ENCODE measurements at regions not wholly inside any gene's neighbourhood (a gene's known extent, or its start where the extent isn't known, plus 50 kb on each side); places are given as distances from the start of the nearest gene placed in this dataset.

DNA sequence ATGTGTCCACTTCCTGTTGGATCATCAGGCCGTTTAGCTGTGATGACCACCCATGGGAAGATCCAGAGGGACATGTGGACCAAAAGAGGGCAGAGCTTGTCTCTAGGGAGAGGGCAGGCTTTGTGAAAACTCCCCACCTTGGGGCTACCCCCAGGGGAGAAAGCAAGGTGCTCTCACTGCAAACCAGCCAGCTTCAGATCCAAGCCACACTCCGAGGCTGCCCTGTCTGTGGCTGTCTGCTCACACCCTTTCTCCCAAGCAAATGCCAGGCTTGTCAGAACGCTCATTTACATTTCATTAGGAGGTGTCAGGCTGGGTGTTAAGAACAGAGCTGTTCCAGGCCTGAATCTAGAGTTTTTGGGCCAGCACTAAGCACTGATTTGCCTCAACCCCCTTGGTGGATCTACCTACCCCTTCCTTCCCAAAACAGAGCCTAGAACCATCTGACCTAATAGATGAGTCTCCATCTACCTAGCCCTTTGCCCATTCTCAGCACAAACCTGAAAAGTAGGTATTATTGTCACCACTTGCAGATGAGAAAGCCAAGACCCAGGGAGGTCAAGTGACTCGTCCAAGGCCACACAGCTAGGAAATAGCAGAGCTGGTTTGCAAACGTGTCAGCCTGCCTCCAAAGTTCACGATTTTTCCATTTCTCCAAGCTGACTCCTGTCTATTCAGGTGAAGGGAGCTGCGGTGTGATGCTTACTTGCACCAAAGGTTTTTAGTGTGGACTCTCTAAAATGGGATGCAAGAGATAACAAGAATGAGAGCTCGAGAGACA lies 130.9 kb downstream of the EMX2 start:
- no peak for DNase-seq

DNA sequence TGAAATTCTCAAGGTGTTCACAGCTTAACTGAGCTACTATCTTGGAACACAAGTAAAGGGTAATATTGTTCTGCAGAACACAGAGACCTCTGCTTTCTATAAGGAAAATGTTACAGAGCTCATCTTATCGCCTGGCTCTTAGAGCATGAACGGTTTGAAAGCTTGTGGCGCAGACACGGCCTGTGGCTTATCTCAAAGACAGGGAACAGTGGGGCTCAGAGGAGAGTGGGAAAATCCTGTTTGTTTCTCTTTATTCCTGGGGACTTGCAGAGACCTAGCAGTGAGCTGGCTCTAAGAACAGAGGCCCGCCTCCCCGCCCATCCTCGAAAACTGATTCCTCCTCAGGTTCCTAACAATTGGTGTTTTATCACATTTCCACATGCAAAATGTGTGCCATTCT lies 131.7 kb downstream of the EMX2 start:
- no peak for DNase-seq

DNA sequence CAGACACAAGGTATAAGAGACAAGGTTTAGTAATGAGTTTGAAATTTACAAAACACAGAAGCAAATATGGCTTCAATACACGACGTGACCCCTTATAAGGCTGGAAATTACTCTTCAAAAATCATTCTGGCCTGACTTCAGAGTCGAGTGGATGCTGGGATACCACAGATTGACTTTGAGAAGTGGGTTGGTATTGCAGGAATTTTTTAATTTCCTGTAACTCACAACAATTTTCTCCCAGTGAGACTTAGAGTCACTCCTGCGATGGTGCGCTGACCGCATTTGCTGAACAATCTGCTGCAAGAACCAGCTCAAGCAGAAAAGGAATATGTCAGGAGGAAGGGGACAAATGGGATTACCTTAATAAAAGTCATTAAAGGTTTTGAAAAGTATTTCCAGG lies 132.1 kb downstream of the EMX2 start:
- DNase-seq: no peak

DNA sequence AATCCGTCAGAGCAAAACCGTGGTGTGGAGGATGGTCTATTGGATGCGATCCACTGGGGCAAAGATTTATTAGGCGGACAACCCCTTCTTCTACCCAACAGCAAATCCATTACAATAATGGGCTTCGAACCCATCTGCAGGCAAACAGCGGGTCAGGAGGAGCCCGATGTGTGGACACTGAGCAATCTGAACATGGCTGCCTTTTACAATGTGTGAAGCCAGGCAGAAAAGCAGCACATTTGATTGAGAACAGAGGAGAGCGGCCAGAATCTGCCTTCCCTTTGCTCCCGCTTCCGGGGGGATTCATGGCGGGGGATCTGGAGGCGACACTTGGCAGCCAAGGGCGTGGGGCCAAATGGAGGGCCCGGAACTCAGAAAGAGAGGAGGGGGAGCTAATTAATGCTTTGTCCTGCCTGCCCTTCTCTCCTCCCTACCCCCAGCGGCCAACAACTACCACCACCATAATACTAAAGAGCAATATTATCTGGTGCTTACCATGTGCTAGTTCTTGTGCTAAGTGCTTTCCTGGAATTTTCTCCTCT lies 133.0 kb downstream of the EMX2 start:
- no peak for DNase-seq

DNA sequence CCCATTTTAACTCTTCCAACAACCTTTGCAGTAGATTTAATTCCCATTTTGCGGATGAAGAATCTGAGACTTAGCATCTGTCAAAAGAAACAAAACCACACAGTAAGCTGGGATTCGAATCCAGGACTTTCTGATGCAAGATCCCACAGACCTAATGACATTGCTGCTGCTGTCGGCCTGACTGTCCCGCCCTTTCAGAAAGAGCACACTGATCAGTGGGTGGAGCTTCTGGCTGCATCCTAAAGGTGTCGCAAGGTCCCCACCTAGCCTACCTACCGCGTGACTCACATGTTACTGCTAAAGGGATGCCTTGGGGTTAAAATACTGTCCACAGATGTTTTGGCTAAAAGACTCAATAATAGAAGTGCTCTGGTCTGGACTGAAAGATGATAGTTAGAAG lies 134.7 kb downstream of the EMX2 start:
- no peak for DNase-seq

DNA sequence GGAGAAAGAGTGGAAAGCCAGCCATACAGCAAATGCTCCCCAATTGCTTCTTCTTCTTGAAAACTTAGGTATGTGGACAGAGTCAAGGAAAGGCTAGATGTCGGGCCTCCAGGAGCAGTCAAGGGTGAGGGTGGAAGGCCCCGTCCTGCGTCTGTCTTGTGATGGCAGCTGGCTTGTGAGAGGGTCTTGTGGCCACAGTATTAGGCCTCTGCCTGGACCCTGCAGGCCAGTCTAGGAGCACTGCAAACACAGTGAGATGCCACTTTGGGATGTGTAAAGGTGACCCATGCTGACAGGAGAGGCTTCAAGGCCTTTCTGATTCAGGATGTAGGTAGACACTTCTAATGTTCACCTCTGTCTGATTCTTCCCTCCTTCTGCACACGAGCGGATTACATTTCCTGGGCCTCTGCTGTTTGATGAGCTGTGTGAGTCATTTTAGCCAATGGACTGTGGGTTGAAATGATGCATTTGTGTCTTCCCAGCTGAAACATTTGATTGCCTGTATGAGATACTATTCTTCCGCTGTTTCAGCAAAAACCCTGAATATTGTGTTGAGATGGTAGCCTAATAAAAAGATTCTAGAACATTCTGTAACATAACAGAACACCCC lies 135.4 kb downstream of the EMX2 start:
- no peak for DNase-seq

DNA sequence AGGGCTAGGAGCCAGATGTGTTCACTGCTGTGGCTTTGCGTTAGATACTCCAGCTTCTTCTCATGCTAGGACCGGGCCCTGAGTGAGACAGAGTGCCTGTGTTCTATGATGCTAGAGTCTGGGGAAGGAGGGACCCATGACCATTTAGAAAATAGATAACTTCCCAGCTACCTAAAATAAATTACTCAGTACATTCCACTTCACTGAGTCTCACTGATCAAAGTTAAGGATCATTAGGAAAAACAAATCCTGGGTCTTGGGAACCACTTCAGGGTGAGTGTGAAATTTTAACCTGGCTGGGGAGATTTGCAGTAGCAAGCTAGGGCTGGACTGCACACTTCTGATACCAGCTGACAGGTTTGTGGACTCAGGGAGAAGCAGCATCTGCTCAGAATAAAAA lies 138.1 kb downstream of the EMX2 start:
- no peak for DNase-seq

DNA sequence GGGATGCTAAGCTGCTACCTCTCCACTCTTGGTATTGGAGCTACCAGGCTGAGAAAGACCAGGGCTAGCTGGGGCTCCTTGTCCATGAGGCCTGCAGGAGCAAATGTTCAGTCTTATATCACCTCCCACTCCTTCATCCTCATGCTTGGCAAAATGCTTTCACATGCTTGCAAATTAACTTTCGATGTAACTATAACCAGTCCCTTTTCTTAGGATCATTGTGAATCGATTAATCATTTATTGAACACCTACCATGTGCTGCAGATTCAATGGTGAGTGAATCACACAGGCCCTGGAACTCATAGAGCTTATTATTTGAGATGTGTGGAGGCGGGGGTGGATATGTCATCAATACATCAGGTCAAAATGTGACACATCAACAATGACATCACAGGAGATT lies 138.6 kb downstream of the EMX2 start:
- DNase-seq: no peak

DNA sequence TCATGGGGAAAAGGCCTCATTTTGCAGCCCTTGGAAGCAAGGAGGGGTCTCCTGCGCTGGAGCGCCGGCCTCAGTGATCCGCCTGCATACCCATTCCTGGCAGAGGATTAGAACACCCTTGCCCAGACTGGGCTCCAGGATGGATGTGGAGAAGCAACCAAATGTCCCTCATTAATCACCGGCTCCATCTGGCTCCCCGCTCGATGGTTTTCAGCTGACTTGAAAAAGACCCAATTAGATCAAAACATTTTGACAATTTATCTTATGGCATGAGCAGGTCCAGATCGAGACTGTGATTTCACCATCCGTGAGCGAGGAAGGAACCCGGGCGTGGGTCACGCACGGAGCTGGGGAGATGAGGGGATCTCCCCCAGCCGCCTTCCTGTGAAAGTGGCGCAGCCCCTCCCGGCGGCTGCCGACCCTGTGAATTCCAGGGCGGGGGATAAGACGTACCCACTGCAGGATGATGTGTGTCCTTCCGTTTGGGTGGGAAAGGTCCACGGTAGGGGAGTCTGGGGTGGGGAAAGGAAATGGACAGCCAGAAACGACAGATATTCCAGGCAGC lies 141.6 kb downstream of the EMX2 start:
- no peak for DNase-seq

DNA sequence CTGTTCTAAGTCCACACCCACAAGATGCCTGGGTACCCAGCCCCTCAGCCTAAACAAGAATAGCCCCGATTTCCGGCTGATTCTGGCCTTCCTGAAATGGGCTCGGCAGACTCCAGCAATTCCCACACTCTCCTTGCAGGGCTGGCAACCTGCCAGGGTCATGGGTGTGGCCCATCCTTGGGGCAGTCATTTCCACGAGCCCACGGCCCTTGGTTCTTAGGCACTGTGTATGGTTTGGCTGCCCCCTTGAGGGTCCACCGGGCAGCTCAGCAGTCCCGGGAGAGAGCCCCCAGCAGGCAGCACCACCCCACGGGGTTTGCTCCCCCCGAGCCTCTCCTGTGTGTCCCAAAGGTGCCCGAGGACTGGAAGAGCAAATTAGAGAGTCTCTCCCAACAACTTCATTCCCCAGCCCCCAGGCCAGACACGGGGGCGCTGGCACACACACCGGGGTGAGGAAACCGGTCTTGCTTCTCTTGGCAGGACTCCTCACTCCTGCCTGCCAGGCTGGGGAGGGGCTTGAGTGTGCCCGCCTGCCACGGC lies 142.2 kb downstream of the EMX2 start:
- peak; percentile 34 to 75 for DNase-seq

DNA sequence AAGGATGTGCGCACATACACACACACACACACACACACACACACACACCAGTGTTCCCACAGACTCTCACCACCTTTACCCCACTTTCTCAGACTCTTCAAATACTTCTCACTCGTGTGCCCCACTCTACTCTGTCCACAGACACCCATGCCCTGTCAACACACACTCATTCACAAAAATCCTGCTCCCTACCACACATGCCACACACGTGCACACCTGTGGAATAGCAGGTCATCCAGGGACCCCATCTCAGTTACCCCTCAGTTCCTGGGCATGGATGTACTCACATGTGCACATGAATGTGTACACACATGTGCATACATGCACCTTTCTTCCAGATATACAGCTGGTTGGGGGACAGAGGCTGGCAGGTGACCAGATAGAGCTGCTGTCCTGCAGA lies 142.9 kb downstream of the EMX2 start:
- no peak for DNase-seq

DNA sequence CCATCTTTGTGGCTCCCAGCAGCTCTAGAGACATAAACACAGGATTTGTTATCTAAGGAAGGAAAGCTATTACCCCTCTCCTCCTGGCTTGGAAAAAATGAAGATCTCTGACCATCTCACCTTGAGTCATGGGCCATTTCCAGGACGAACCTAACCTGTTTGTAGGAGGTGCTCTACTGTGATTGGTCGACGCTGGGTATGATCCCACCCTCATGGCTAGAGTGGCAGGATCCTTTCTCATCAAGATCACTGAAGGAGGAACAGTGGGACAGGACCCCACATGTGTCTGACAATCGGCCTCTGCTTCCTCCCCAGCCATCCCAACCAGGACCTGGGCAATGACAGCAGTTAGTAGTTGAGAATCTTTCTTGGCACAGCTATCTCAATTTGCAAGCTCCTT lies 144.1 kb downstream of the EMX2 start:
- no peak for DNase-seq

DNA sequence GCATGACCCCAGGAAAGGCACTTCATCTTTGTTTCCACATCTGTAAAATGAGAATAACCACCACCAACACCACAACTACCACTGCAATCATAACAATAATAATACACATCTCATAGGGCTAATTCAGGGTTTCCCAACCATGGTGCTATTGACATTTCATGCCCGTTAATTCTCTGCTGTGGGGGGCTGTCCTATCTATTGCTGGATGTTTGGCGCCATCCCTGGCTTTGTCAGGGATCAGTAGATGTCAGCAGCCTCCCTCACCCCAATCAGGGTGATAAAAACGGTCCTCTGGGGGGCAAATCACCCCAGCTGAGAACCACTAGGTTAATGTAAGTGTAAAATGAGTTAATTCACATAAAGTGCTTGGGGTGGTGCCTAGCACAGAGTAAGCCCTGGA lies 145.8 kb downstream of the EMX2 start:
- DNase-seq: no peak

DNA sequence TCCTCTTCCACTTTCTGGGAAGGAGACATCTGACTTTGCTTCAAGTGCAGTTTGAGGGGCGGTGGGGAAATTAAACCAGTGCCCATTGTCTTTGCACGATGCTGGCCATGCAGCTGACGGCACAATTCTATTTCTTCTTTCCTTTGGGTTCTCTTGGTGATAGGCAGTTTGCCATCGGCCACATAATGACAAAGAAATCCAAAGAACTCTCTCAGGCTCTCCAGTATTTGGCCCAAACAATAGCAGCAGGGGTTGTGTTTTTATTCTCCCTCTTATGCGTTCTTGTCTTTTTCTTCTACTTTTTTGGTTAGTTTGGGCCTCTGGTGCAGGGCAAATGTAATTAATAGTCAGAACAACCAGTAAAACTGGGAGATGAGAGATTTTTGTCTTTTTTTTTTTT lies 147.0 kb downstream of the EMX2 start:
- no peak for DNase-seq

DNA sequence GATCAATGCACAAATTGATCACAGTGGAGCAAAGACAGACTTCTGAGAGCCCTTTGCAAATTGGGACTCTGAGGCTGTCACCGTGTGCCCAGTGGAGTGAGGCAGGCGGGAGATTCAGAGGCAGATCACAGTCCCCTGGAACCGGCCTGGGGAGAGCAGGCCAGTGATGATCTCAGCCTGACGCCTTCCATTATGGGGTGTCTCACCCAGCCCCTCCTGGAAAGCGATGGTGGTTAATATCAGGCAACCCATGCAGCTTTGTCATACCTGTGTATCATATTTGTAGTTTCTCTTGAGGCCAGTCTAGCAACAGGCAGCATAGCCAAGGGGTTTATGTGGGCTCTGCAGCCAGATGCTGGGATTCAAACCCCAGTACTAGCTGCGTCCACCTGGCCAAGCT lies 147.8 kb downstream of the EMX2 start:
- DNase-seq: no peak

DNA sequence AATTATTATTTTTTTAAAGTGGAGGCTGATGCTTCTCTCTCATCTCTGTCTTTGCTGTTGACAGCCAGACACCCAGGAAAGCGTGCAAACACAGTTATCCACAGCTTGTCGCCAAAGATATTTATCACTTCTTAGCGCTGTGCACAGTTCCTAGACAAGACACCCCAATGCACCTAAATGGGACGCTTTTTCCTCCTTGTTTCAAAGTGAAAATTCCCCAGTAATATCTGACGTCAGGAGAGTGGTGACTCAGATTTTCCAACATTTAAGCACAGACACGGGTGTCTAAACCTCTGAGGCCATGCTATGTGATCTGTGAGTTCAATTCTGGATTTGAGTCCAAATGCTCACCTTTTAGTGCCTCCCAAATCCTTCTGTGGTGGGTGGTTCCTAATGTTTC lies 151.6 kb downstream of the EMX2 start:
- DNase-seq: no peak

DNA sequence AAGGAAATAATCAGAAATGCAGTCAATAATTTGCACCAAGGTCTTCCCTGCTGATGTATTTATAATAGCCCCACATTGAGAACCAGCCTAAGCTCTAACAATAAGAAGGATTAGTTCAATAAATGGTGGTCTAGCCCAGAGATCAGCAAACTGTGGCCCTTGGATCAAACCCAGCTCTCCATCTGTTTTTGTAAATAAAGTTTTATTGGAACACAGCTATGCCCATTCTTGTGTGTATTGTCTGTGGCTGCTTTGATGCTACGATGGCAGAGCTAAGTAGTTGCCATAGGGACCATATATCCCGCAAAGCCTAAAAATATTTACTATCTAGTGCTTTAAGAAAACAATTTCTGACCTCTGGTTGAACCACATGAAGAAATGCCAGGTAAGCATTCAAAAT lies 154.9 kb downstream of the EMX2 start:
- DNase-seq: no peak

DNA sequence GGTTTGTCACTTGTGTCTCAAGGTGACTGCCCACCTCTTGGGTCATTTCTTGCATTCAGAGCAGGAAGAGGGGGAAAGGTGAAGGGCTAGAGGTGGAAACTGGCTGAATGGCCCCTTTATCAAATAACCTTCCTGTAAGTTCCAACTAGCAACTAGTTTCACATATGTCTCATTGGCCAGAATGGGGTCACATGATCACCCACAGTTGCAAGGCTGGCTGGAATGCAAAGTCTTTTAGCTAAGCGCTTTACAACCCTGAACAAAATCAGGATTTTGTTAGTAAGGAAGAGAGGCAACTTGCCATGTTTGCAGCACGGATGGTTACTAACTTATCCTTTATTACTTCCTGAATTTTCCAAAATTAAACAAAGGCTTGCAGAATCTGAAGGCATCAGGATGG lies 156.3 kb downstream of the EMX2 start:
- no peak for DNase-seq

DNA sequence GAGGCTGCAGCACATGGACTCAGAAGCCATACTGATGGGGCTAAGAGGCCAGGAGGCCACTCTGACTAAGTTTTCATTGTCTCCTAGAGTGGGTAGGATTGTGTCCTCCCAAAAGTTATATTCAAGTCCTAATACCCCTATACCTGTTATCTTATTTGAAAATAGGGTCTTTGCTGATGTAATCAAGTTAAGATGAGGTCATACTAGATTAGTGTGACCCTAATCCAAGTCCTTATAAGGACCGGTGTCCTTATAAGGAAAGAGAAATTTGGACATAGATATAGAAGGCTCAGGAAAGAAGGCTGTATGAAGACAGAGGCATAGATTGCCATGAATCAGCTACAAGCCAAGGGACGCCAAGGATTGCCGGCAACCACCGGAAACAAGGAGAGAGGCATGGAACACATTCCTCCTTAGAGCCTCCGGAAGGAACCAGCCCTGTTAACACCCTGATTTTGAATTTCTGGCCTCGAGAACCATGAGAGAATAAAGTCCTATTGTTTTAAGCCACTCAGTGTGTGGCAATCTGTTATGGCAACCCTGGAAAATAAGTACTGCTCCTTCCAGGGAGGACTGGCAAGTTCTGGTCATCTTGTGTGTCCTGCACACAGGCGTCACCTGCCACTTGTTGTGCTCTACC lies 157.0 kb downstream of the EMX2 start:
- DNase-seq: no peak

DNA sequence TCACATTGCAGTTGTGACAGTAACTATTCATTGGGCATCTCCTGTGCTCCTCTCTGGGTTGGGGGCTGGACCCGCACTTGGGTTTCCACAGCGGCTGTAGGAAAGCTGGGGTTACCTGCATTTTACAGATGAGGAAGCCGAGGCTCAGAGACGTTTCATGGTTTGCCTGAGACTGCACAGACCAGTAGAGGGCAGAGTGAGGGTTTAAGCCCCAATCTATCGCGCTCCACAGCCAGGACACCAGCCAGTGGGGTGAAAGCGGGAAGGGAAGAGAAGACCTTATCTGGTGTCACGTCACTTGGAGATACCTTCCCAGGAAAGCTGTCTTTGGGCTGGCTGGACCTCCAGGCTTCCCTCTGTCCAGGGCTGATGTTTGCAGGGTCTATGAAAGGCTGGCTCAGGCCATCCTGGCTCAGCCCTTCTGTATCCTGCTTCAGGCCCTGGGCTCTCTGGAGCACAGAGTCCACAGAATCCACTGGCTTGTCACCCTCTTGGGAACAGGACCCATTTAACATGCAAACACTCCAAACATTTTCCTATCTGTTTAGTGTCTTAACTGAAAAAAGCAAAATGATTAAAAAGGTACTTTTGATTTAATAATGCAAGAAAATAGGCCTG lies 167.7 kb downstream of the EMX2 start:
- DNase-seq: peak in 1 of 2 experiments; percentile 30

DNA sequence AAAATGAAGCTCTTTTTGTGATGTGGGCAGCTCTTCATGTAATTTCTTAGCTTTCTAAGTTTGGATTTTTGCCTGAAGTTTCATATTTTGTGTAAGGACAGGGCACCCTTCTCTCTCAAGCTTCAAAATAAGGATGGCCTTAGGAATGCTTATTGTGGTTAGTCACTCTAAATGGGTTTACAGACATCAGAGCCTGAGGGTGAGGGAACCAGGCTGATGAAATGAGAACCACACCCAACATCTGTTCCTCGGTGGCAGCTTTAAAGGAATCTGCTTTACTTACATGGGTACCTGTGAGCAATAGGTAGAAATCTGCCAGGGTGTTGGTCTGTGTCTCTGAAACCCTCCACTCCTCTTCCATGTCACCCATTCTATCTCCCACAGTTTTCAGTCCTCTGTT lies 174.3 kb downstream of the EMX2 start:
- no peak for DNase-seq

DNA sequence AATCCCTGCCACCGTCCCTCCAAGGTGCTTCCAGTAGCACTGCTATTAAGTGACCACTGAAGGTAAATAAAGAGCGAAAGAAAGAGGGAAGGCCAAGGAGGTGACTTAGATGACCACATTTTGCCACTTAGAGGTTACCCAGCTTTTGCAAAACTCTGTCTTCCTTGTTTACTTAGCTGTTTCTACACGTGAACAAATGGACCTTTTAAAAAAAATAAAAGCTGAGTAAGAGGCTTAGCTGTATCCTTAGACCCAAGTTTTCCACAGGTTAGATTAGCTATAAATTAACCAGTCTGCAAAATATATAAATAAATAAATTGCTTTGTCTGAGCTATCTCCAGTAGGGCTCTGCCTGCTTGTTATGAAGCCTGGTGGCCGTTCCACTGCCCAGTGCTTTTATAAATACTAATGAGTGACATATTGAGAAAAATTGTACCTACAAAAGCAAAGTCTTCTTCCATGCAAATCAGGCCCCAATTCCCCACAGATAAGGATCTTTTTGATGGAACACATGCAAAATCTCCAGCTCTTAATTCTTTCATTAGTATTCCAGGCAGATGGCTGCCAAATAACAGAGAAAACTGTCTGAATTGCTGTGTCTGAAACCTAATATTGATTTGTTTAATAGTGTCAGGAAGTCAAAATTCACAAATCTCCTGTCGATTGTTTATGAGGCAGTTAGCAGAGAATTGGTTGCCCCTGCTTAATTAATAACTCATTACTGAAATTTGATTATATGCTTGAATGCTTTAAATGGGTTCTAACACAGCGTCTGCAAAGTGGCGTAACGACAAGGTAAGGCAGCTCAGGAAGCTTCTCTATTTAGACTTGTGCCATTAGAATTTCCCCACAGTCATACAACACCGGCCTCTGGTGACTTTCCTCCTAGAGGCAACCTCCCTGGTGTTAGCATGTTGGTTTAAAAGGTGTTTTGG lies 176.7 kb downstream of the EMX2 start:
- DNase-seq: peak; percentile 86 to 89
